HepG2 (cell line): ENCODE measurements at regions not wholly inside any gene's neighbourhood (a gene's known extent, or its start where the extent isn't known, plus 50 kb on each side); places are given as distances from the start of the nearest gene placed in this dataset.

Experiments
- GTF2F1 ChIP-seq: fragments of 150-350 bp; IDR thresholded peaks from 2 replicates; pipeline ENCODE4 v1.6.1; 2014; ENCODE audit warnings: low read length
- ZNF121 ChIP-seq: sonication (generic); formaldehyde crosslinking; IDR thresholded peaks from 2 replicates; pipeline ENCODE4 v1.5.0; 2020; ENCODE audit warnings: mild to moderate bottlenecking, missing genetic modification reagents
- TF ChIP-seq, protein P1 (sequence below): sonication (generic); formaldehyde crosslinking; IDR thresholded peaks from 2 replicates; pipeline ENCODE4 v1.5.0; 2020; ENCODE audit warnings: mild to moderate bottlenecking, missing genetic modification reagents, moderate library complexity

DNA sequence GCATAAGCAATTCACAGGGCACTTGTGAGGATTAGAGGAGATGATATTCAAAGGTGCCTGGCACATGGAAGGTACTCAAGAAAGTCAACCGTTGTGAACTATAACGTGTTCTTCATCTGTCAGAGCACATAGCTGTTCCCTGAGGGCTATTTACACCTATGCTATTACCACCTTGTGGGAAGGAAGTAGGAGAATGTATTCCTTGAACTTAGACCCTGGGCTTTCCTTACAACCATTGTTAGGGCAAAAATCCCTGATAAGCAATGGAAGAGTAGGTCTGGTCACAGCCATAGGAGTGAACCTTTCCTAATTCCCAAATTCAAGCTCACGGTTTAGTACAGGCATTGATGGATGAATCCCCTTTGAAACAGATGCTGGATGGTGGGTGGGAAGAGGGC, 188.6 kb downstream of the HAPSTR1 start:
- no peak for TF ChIP-seq ZNF121 (CRISPR knock-in tag)
- TF ChIP-seq GTF2F1: no peak
- TF ChIP-seq, protein P1, sequence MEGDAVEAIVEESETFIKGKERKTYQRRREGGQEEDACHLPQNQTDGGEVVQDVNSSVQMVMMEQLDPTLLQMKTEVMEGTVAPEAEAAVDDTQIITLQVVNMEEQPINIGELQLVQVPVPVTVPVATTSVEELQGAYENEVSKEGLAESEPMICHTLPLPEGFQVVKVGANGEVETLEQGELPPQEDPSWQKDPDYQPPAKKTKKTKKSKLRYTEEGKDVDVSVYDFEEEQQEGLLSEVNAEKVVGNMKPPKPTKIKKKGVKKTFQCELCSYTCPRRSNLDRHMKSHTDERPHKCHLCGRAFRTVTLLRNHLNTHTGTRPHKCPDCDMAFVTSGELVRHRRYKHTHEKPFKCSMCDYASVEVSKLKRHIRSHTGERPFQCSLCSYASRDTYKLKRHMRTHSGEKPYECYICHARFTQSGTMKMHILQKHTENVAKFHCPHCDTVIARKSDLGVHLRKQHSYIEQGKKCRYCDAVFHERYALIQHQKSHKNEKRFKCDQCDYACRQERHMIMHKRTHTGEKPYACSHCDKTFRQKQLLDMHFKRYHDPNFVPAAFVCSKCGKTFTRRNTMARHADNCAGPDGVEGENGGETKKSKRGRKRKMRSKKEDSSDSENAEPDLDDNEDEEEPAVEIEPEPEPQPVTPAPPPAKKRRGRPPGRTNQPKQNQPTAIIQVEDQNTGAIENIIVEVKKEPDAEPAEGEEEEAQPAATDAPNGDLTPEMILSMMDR (CRISPR knock-in tag): no peak
